K562 (cell line): ENCODE measurements at regions not wholly inside any gene's neighbourhood (a gene's known extent, or its start where the extent isn't known, plus 50 kb on each side); places are given as distances from the start of the nearest gene placed in this dataset.

Experiments
- ATAC-seq: fragments of 200-7000 bp; cut with Tn5 transposase; 3 replicates; pipeline ENCODE4 v1.9.1; 2020; ENCODE audit warnings: moderate library complexity
- BruUV-seq: library from RNA; stranded (reverse); fragments of 400-500 nt; replicated peaks from 2 replicates; lab custom pipeline; 2021; lab: Mats Ljungman, UMichigan
- CTCF ChIA-PET: fragments of 300-600 bp; formaldehyde crosslinking; extraction: SDS; loops from one replicate; lab custom pipeline; 2021; ENCODE audit warnings: low intra/inter-chr PET ratio; lab: Yijun Ruan, JAX
- POLR2A ChIA-PET: fragments of 300-600, 350-650 bp; sonication (Branson Sonifier 250); formaldehyde crosslinking; extraction: SDS; loops from one replicate; lab custom pipeline; 2021; ENCODE audit warnings: antibody characterized with exemption, inconsistent platforms; lab: Yijun Ruan, JAX
- DNase-seq, 4 experiments: peaks; one replicate each; pipeline versions ENCODE4 v3.0.0 to v3.0.0-alpha.2; 2011 to 2018; ENCODE audit warnings: low spot score in 3 of 4, mixed read lengths in 3 of 4; ENCODE audit errors: extremely low read depth in 1 of 4
- FAIRE-seq: peaks from 2 replicates; lab custom pipeline; 2011; peaks lifted over from hg19 to GRCh38; lab: Jason Lieb, UNC
- H2AFZ ChIP-seq: 2 replicates; pipeline ENCODE4 v1.6.0; 2011; ENCODE audit warnings: low read depth, low read length, control low read depth, inconsistent platforms
- H3K27ac ChIP-seq: fragments of 200-600 bp; 3 replicates; pipeline ENCODE4 v1.8.0; 2011; ENCODE audit warnings: low read depth, mild to moderate bottlenecking, control low read depth, inconsistent platforms, low read length, moderate library complexity, mixed read lengths; ENCODE audit errors: extremely low read depth
- H3K27me3 ChIP-seq, 2 experiments: fragments of 300-600 bp in 1 of 2; 2 replicates in 1 of 2; 3 replicates in 1 of 2; pipeline versions ENCODE4 v1.6.0 to v1.8.0; 2011; ENCODE audit warnings: inconsistent platforms in 2 of 2, low read length in 2 of 2, mild to moderate bottlenecking in 1 of 2, mixed read lengths in 1 of 2, moderate library complexity in 1 of 2; ENCODE audit not compliant: control insufficient read depth in 2 of 2, insufficient read depth in 2 of 2
- H3K36me3 ChIP-seq: fragments of 300-600 bp; 3 replicates; pipeline ENCODE4 v1.8.0; 2011; ENCODE audit warnings: mild to moderate bottlenecking, low read length, inconsistent platforms; ENCODE audit not compliant: control insufficient read depth, insufficient read depth
- H3K4me1 ChIP-seq, 2 experiments: fragments of 200-600 bp in 1 of 2; replicated peaks in 1 of 2; 2 replicates in 1 of 2; 3 replicates in 1 of 2; pipeline versions ENCODE4 v1.5.1 to v1.8.0; 2011; ENCODE audit warnings: inconsistent platforms in 2 of 2, low read length in 2 of 2, mild to moderate bottlenecking in 1 of 2, mixed read lengths in 1 of 2, moderate library complexity in 1 of 2; ENCODE audit not compliant: control insufficient read depth in 2 of 2, insufficient read depth in 2 of 2
- H3K4me2 ChIP-seq: 2 replicates; pipeline ENCODE4 v1.6.1; 2011; ENCODE audit warnings: low read length, control low read depth, inconsistent platforms, mixed read lengths; ENCODE audit not compliant: insufficient read depth
- H3K4me3 ChIP-seq: fragments of 200-600 bp; sonication (generic), shearing (Covaris generic); 2 replicates; pipeline ENCODE4 v1.5.1; 2016; ENCODE audit warnings: control low read depth, inconsistent platforms
- H3K79me2 ChIP-seq: fragments of 200-600 bp; 3 replicates; pipeline ENCODE4 v1.8.0; 2011; ENCODE audit warnings: low read length, inconsistent platforms; ENCODE audit not compliant: control insufficient read depth, insufficient read depth
- H3K9ac ChIP-seq, 2 experiments: 2 replicates each; pipeline versions ENCODE4 v1.6.0 to v1.6.1; 2011; ENCODE audit warnings: low read depth in 2 of 2, low read length in 2 of 2, control low read depth in 1 of 2, inconsistent platforms in 1 of 2, mild to moderate bottlenecking in 1 of 2, mixed read lengths in 1 of 2; ENCODE audit not compliant: insufficient read depth in 1 of 2
- H3K9me1 ChIP-seq: one replicate; pipeline ENCODE4 v1.6.0; 2011; ENCODE audit warnings: inconsistent platforms, mild to moderate bottlenecking, low read length, moderate library complexity; ENCODE audit not compliant: control insufficient read depth, insufficient read depth
- H3K9me3 ChIP-seq: replicated peaks from 2 replicates; pipeline ENCODE4 v1.5.1; 2011; ENCODE audit warnings: low read depth, low read length, inconsistent platforms; ENCODE audit not compliant: control insufficient read depth, insufficient read depth
- H4K20me1 ChIP-seq: replicated peaks from 2 replicates; pipeline ENCODE4 v1.6.1; 2011; ENCODE audit warnings: low read length, inconsistent platforms, mixed read lengths; ENCODE audit not compliant: control insufficient read depth, insufficient read depth
- CBX2 ChIP-seq: fragments of 200-600 bp; sonication (generic); IDR thresholded peaks from one replicate; pipeline ENCODE4 v1.6.1; 2012; ENCODE audit warnings: mild to moderate bottlenecking, low read length, inconsistent platforms; ENCODE audit not compliant: insufficient read depth, poor library complexity, severe bottlenecking
- CHCHD3 ChIP-seq: fragments of 250-450 bp; sonication (Bioruptor Pico); IDR thresholded peaks from 2 replicates; pipeline ENCODE4 v2.1.2; 2022; ENCODE audit warnings: mild to moderate bottlenecking
- ID3 ChIP-seq, 2 experiments: fragments of 250-450 bp in 1 of 2; fragments of 450-650 bp in 1 of 2; sonication (Bioruptor Pico) in 1 of 2; IDR thresholded peaks; 2 replicates each; pipeline versions ENCODE4 v1.6.1 to v1.8.0; 2016 to 2021; ENCODE audit warnings: mild to moderate bottlenecking in 2 of 2, moderate library complexity in 2 of 2, missing compliant biosample characterization in 1 of 2, missing genetic modification characterization in 1 of 2
- MCM5 ChIP-seq: fragments of 450-650 bp; IDR thresholded peaks from 2 replicates; pipeline ENCODE4 v1.6.1; 2016; ENCODE audit warnings: low read depth
- SPI1 ChIP-seq: IDR thresholded peaks from 2 replicates; pipeline ENCODE4 v1.6.1; 2011; ENCODE audit warnings: low read depth, low read length, control low read depth, borderline replicate concordance
- ZBTB34 ChIP-seq: fragments of 250-450 bp; sonication (Bioruptor Pico); IDR thresholded peaks from 2 replicates; pipeline ENCODE4 v1.8.0; 2021; ENCODE audit warnings: mild to moderate bottlenecking, moderate library complexity
- ZFP36 ChIP-seq: fragments of 150-350 bp; IDR thresholded peaks from 2 replicates; pipeline ENCODE4 v1.6.1; 2018; ENCODE audit warnings: low read length, low read depth; ENCODE audit not compliant: partially characterized antibody
- WGBS: fragments of 100-300 bp; shearing (Covaris generic); methylation state at CpG from one replicate; pipeline ENCODE4 v1.1.6; 2016; ENCODE audit warnings: low coverage, mixed read lengths; ENCODE audit not compliant: insufficient coverage; ENCODE audit errors: missing lambda C conversion rate; 5-methylcytosine and 5-hydroxymethylcytosine counted together
- in situ Hi-C: fragments of 300-500 bp; cut with MboI; formaldehyde crosslinking; loops from 4 replicates; pipeline ENCODE4 v1.15.0; 2018; ENCODE audit warnings: inconsistent platforms, mixed read lengths
- intact Hi-C: fragments of 100-400 bp; cut with micrococcal nuclease; formaldehyde crosslinking; loops from 2 replicates; pipeline ENCODE4 v1.14.2; 2022
- TF ChIP-seq, protein P1 (sequence below): fragments of 450-650 bp; IDR thresholded peaks from 2 replicates; pipeline ENCODE4 v1.7.1; 2018; ENCODE audit warnings: mild to moderate bottlenecking, low read depth; ENCODE audit not compliant: partially characterized antibody

DNA sequence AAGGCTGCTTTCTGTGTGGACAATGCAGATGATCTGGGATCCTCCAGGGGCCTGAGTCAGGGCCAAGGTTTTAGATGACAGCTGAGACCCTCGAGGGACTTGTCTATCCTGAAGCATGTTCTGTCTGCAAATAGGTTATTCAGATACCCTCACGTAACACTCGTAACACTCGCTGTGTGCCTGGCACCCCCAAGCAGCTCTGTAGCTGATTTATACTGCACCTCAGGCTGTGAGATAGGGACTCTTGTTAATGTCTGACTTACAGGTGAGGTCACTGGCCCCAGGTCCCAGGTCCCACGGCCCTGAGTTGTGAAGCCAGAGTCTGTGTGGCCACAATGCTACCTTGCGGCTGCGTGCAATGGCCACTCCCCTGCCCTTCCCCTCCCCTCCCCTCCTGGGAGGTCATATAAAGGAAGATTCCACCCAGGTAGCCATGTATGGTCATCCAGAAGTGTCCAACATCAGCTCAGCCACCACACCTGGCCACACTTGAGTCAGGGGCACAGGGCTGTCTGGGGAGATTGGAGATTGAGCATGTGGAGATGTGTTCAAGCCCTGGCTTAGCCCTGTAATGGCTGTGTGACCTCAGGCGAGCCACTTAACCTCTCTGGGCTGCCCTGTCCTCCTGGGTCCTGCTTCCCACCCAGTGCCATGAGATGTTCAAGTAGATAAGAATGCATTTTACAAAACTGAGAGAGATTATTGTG is 687.7 kb downstream of the MATN1 start:
- intact Hi-C loops = no loop called here
- no peak for DNase-seq
- H2AFZ ChIP-seq = no peak overlapping the region
- no peak for TF ChIP-seq ID3 (CRISPR knock-in tag; IDR thresholded peaks at IDR 0.05)
- no peak for TF ChIP-seq ID3 (tag; IDR thresholded peaks at IDR 0.05)
- no peak for TF ChIP-seq ZBTB34 (CRISPR knock-in tag)
- peak; percentile 67 for TF ChIP-seq ZFP36
- TF ChIP-seq CBX2 = no peak
- no peak for TF ChIP-seq CHCHD3 (CRISPR knock-in tag)
- TF ChIP-seq, protein P1, sequence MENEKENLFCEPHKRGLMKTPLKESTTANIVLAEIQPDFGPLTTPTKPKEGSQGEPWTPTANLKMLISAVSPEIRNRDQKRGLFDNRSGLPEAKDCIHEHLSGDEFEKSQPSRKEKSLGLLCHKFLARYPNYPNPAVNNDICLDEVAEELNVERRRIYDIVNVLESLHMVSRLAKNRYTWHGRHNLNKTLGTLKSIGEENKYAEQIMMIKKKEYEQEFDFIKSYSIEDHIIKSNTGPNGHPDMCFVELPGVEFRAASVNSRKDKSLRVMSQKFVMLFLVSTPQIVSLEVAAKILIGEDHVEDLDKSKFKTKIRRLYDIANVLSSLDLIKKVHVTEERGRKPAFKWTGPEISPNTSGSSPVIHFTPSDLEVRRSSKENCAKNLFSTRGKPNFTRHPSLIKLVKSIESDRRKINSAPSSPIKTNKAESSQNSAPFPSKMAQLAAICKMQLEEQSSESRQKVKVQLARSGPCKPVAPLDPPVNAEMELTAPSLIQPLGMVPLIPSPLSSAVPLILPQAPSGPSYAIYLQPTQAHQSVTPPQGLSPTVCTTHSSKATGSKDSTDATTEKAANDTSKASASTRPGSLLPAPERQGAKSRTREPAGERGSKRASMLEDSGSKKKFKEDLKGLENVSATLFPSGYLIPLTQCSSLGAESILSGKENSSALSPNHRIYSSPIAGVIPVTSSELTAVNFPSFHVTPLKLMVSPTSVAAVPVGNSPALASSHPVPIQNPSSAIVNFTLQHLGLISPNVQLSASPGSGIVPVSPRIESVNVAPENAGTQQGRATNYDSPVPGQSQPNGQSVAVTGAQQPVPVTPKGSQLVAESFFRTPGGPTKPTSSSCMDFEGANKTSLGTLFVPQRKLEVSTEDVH = no peak
- no peak for TF ChIP-seq SPI1
- no peak for TF ChIP-seq MCM5
- no peak overlapping the region for H3K4me3 ChIP-seq
- peaks cover 0 to 4% of the 10 kb centered on the region in 2 experiments; a peak in 1 of 5 replicates for H3K27me3 ChIP-seq
- H3K9me1 ChIP-seq = no peaks in the 10 kb centered on the region
- no peak for FAIRE-seq
- H3K4me2 ChIP-seq = no peak overlapping the region
- ATAC-seq = no peak
- H3K36me3 ChIP-seq = no peaks in the 10 kb centered on the region
- no peak overlapping the region for H3K9ac ChIP-seq
- no peaks in the 10 kb centered on the region for H3K79me2 ChIP-seq
- peaks cover 0 to 8% of the 10 kb centered on the region in 2 experiments; a peak in 1 of 5 replicates for H3K4me1 ChIP-seq
- in situ Hi-C loops = no loop called here
- POLR2A ChIA-PET = interaction anchor here (0.6 kb wide), 1 partner anchor 1235 kb away, joined by 3 read pairs; no protein-coding TSS in a partner anchor
- no peaks in the 10 kb centered on the region for H4K20me1 ChIP-seq
- CTCF ChIA-PET = no interaction called here
- no peak overlapping the region for H3K27ac ChIP-seq
- H3K9me3 ChIP-seq = no peaks in the 10 kb centered on the region
- WGBS = under 1% methylated on average over 8 of the region's 8 CpGs
- no TSS peak for BruUV-seq
